ENCODE measurements at regions not wholly inside any gene's neighbourhood (a gene's known extent, or its start where the extent isn't known, plus 50 kb on each side); places are given as distances from the start of the nearest gene placed in this dataset.

GRCh38 chr4:177681902-177682301 is 239.7 kb upstream of the AGA start:
- H3K9me3 ChIP-seq (ENCODE audit: control insufficient read depth, insufficient read depth, low read length): no peaks in the 10 kb centered on the region
- no peak overlapping the region for H3K9ac ChIP-seq (ENCODE audit: low read depth, low read length)
- H3K4me1 ChIP-seq (ENCODE audit: insufficient read depth, low read length): no peaks in the 10 kb centered on the region
- H3K36me3 ChIP-seq (ENCODE audit: insufficient read depth, low read length): no peaks in the 10 kb centered on the region

GRCh38 chr4:177687117-177687516 is 244.9 kb upstream of the AGA start:
- Histone ChIP-seq H3K36me3 (ENCODE audit: insufficient read depth, low read length) (no peaks in the 10 kb centered on the region), H3K9me3 (ENCODE audit: control insufficient read depth, insufficient read depth, low read length) (no peaks in the 10 kb centered on the region), H3K4me1 (ENCODE audit: insufficient read depth, low read length) (no peaks in the 10 kb centered on the region), H3K9ac (ENCODE audit: low read depth, low read length) (no peak overlapping the region)

- Histone ChIP-seq H3K9me3 (ENCODE audit: control insufficient read depth, insufficient read depth, low read length) (no peaks in the 10 kb centered on the region), H3K9ac (ENCODE audit: low read depth, low read length) (no peak overlapping the region), H3K4me1 (ENCODE audit: insufficient read depth, low read length) (0 out of 2 replicates have a peak, but pooled peaks cover 5% of the 10 kb centered on the region), H3K36me3 (ENCODE audit: insufficient read depth, low read length) (no peaks in the 10 kb centered on the region)
Measured at GRCh38 chr4:177692907-177693306, 250.7 kb upstream of the AGA start.

- Histone ChIP-seq H3K9me3 (ENCODE audit: control insufficient read depth, insufficient read depth, low read length) (no peaks in the 10 kb centered on the region), H3K9ac (ENCODE audit: low read depth, low read length) (no peak overlapping the region), H3K36me3 (ENCODE audit: insufficient read depth, low read length) (no peaks in the 10 kb centered on the region)
Measured at GRCh38 chr4:177696438-177696966, 254.3 kb upstream of the AGA start.

GRCh38 chr4:177699365-177700213 is 257.4 kb upstream of the AGA start:
- Histone ChIP-seq H3K9me3 (ENCODE audit: control insufficient read depth, insufficient read depth, low read length) (no peaks in the 10 kb centered on the region), H3K4me1 (ENCODE audit: insufficient read depth, low read length) (0 out of 2 replicates have a peak, but pooled peaks cover 5% of the 10 kb centered on the region), H3K36me3 (ENCODE audit: insufficient read depth, low read length) (no peaks in the 10 kb centered on the region), H3K9ac (ENCODE audit: low read depth, low read length) (no peak overlapping the region)

More at GRCh38 chr4:177696438-177696966, 254.3 kb upstream of the AGA start:
- H3K4me1 ChIP-seq (ENCODE audit: insufficient read depth, low read length): 0 out of 2 replicates have a peak, but pooled peaks cover 5% of the 10 kb centered on the region

GRCh38 chr4:177706916-177707315 is 264.7 kb upstream of the AGA start:
- Histone ChIP-seq H3K4me1 (ENCODE audit: insufficient read depth, low read length) (peaks cover 3% of the 10 kb centered on the region; the same call in 1 of the 2 replicates), H3K9me3 (ENCODE audit: control insufficient read depth, insufficient read depth, low read length) (no peaks in the 10 kb centered on the region)

GRCh38 chr4:177713454-177713853 is 271.2 kb upstream of the AGA start:
- Histone ChIP-seq H3K9me3 (ENCODE audit: control insufficient read depth, insufficient read depth, low read length) (no peaks in the 10 kb centered on the region), H3K9ac (ENCODE audit: low read depth, low read length) (no peak overlapping the region), H3K4me1 (ENCODE audit: insufficient read depth, low read length) (peaks cover under 1% of the 10 kb centered on the region; the same call in 1 of the 2 replicates), H3K36me3 (ENCODE audit: insufficient read depth, low read length) (no peaks in the 10 kb centered on the region)

More at GRCh38 chr4:177706916-177707315, 264.7 kb upstream of the AGA start:
- Histone ChIP-seq H3K36me3 (ENCODE audit: insufficient read depth, low read length) (no peaks in the 10 kb centered on the region), H3K9ac (ENCODE audit: low read depth, low read length) (no peak overlapping the region)

- no peaks in the 10 kb centered on the region for H3K9me3 ChIP-seq (ENCODE audit: control insufficient read depth, insufficient read depth, low read length)
- no peaks in the 10 kb centered on the region for H3K4me1 ChIP-seq (ENCODE audit: insufficient read depth, low read length)
- H3K9ac ChIP-seq (ENCODE audit: low read depth, low read length): no peak overlapping the region
- H3K36me3 ChIP-seq (ENCODE audit: insufficient read depth, low read length): no peaks in the 10 kb centered on the region
Measured at GRCh38 chr4:177717407-177717806, 275.2 kb upstream of the AGA start.

GRCh38 chr4:177718514-177718913 is 276.3 kb upstream of the AGA start:
- H3K9me3 ChIP-seq (ENCODE audit: control insufficient read depth, insufficient read depth, low read length): no peaks in the 10 kb centered on the region
- no peaks in the 10 kb centered on the region for H3K4me1 ChIP-seq (ENCODE audit: insufficient read depth, low read length)
- no peak overlapping the region for H3K9ac ChIP-seq (ENCODE audit: low read depth, low read length)
- no peaks in the 10 kb centered on the region for H3K36me3 ChIP-seq (ENCODE audit: insufficient read depth, low read length)

- H3K36me3 ChIP-seq (ENCODE audit: insufficient read depth, low read length): no peaks in the 10 kb centered on the region
- no peaks in the 10 kb centered on the region for H3K9me3 ChIP-seq (ENCODE audit: control insufficient read depth, insufficient read depth, low read length)
- H3K4me1 ChIP-seq (ENCODE audit: insufficient read depth, low read length): no peaks in the 10 kb centered on the region
- H3K9ac ChIP-seq (ENCODE audit: low read depth, low read length): no peak overlapping the region
Measured at GRCh38 chr4:177726111-177726510, 283.9 kb upstream of the AGA start.

GRCh38 chr4:177728361-177729152 is 286.3 kb upstream of the AGA start:
- H3K36me3 ChIP-seq (ENCODE audit: insufficient read depth, low read length): no peaks in the 10 kb centered on the region
- no peaks in the 10 kb centered on the region for H3K4me1 ChIP-seq (ENCODE audit: insufficient read depth, low read length)
- no peaks in the 10 kb centered on the region for H3K9me3 ChIP-seq (ENCODE audit: control insufficient read depth, insufficient read depth, low read length)
- H3K9ac ChIP-seq (ENCODE audit: low read depth, low read length): no peak overlapping the region

- Histone ChIP-seq H3K9me3 (ENCODE audit: control insufficient read depth, insufficient read depth, low read length) (no peaks in the 10 kb centered on the region), H3K4me1 (ENCODE audit: insufficient read depth, low read length) (no peaks in the 10 kb centered on the region), H3K9ac (ENCODE audit: low read depth, low read length) (no peak overlapping the region), H3K36me3 (ENCODE audit: insufficient read depth, low read length) (no peaks in the 10 kb centered on the region)
Measured at GRCh38 chr4:177729681-177730080, 287.4 kb upstream of the AGA start.

GRCh38 chr4:177737387-177737940 is 295.2 kb upstream of the AGA start:
- Histone ChIP-seq H3K36me3 (ENCODE audit: insufficient read depth, low read length) (no peaks in the 10 kb centered on the region), H3K4me1 (ENCODE audit: insufficient read depth, low read length) (no peaks in the 10 kb centered on the region), H3K9me3 (ENCODE audit: control insufficient read depth, insufficient read depth, low read length) (no peaks in the 10 kb centered on the region), H3K9ac (ENCODE audit: low read depth, low read length) (no peak overlapping the region)

- Histone ChIP-seq H3K9ac (ENCODE audit: low read depth, low read length) (no peak overlapping the region), H3K4me1 (ENCODE audit: insufficient read depth, low read length) (no peaks in the 10 kb centered on the region), H3K9me3 (ENCODE audit: control insufficient read depth, insufficient read depth, low read length) (no peaks in the 10 kb centered on the region)
Measured at GRCh38 chr4:177740563-177740962, 298.3 kb upstream of the AGA start.

More at GRCh38 chr4:177740563-177740962, 298.3 kb upstream of the AGA start:
- H3K36me3 ChIP-seq (ENCODE audit: insufficient read depth, low read length): no peaks in the 10 kb centered on the region
